Muscle of back (tissue), 3 donors: ENCODE measurements at regions not wholly inside any gene's neighbourhood (a gene's known extent, or its start where the extent isn't known, plus 50 kb on each side); places are given as distances from the start of the nearest gene placed in this dataset.

Experiments used
- DNase-seq, 3 donors: peaks; one replicate each; pipeline versions ENCODE4 v3.0.0 to v3.0.0-alpha.2; 2013

GRCh38 chr2:160912276-160912675, 248.0 kb upstream of the TANK start:
- no peak for DNase-seq

DNA sequence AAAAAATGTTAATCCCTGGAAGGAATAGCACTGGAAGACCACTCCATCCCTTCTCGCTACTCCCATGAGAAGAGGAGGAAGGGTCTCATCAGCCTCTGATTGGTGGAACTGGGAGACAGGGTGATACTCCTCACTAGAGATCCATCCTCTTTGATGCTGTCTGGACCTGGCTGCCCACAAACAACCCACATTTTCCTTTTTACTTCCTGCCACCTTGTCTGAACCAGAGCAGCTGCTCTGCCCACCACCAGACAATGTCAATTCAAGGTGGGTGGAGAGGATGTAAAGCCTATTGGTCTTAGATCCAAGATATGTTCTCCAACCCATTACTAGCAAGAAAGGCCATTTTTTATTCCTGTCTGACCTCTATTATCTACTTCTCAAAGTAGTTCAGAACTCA, 246.9 kb upstream of the TANK start:
- DNase-seq, result no peak

GRCh38 chr2:160914217-160914616, 246.0 kb upstream of the TANK start:
- DNase-seq, result no peak

- DNase-seq, result peak in 1 of 3 donors; percentile 57
Measured at GRCh38 chr2:160916300-160916699, 243.9 kb upstream of the TANK start.

GRCh38 chr2:160917850-160918249, 242.4 kb upstream of the TANK start:
- no peak for DNase-seq

- DNase-seq, result no peak
Measured at GRCh38 chr2:160918258-160918657, 242.0 kb upstream of the TANK start.

GRCh38 chr2:160918906-160919503, 241.2 kb upstream of the TANK start:
- no peak for DNase-seq

DNA sequence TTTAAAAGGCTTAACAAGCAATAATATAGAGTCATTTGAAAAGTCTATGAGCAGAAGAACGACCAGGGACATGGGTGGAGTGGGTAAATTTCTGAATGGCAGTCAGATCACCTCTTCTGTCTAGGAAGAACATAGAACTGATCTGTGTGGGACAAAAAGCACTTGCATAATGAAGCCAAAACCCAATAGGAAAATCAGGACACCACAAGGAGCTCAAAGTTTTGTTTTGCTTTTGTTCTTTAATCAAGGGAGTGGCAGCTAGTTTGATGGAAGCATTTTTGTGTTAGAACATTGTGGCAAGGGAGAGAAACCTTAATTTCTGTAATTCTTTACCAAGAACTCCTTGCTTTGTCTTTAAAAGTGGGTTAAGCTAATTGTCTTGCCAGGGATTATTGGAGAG, 240.2 kb upstream of the TANK start:
- no peak for DNase-seq

DNA sequence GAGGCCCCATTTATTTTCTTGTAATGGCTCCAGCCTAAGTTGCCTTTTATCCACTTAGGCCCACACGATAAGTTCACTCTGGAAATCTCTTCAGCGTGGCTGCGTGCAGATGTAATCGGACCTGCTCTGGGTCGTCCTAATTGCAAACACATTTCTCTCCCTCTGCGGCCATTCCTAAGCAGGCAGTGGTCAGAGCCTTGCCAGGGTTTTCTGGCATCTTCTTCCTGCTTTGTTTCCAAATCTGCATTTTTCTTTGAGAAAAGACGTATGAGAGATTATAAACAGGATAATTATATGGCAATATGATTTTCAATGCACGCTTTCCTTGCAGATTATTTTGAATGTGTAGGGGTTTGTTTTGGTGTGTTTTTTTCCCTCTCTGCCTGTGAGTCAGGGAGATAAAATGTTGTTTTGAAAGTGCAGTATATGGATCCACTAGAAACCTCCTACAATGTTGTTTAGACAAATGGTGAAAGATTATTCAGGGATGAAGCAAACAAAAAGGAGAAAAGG, 239.4 kb upstream of the TANK start:
- DNase-seq, result peak; percentile 94 to 97 (median 95)

GRCh38 chr2:160921386-160921964, 238.8 kb upstream of the TANK start:
- DNase-seq, result no peak

DNA sequence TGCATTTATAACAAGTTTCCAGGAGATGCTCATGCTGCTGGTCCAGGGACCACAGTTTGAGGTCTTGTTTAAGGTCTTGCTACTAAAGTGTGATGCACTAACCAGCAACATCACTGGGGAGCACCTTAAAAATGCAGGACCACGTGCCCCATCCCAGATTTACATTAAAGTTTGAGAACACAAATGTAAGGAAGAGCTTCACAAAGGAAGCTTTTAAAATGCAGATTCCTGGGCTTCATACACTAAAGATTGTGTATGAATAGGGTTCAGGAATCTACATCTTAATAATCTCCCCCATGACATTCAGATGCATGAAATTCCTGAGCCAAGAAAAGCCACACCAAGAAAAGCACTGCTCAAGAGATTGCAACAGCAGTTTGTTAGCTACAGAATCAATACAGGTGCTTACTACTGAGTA, 235.3 kb upstream of the TANK start:
- no peak for DNase-seq

DNA sequence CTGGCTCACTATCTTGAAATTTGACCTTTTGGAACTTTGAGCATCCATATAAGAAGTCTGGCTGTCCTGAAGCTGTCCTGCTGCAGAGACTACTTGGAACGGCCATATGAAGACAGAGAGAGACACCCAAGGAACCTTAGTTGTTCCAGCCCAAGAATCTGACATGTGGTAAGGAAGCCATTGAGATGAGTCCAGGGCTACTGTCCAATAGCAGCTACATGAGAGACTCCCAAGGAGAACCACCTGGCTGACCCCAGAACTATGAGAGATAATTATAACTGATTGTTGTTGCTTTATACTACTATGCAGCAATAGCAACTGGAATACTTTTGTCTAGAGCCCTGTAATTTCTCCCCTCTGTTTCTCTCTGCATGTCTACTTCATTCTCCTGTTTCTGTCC, 234.3 kb upstream of the TANK start:
- DNase-seq, result peak in 2 of 3 donors; percentile 44 to 65

GRCh38 chr2:160927324-160927723, 232.9 kb upstream of the TANK start:
- DNase-seq, result no peak

DNA sequence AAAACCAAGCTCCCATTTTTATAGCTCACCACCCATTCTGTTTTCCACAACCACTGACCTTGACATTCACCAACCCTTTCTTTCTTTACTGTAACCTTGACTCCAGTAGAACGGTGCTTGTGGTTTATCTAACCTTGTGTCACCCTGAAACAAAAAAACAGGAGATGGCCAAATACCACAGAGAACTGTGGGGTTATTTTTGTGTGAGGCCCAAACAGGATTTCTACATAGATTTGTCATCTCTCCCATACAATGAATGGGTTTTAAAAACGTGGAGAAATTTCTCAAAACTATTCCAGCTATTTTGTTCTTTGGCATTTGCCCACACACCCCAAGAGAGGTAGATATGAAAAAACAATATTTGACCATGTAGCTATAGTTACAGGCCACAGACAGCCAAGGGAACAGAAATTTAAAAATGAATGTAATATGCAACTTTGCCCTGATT, 231.3 kb upstream of the TANK start:
- peak in 1 of 3 donors; percentile 57 for DNase-seq

DNA sequence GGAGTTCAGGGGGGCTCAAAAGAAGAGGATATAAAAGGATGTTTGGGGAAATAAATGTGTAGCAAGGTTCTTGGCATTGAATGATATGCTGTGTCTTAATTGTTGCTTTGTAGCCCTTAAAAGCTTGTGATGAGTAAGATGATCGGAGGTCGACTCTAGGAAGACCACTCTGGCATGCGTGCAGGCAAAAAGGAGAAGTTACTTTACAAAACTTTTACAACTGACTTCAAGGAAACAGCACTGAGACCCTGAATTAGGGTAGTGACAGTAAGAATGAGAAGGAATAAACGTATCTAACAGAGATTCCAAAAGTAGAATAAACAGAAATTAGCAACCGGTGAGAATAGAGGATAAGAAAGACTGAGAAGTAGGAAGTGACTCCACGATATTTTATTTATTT, 228.7 kb upstream of the TANK start:
- no peak for DNase-seq

DNA sequence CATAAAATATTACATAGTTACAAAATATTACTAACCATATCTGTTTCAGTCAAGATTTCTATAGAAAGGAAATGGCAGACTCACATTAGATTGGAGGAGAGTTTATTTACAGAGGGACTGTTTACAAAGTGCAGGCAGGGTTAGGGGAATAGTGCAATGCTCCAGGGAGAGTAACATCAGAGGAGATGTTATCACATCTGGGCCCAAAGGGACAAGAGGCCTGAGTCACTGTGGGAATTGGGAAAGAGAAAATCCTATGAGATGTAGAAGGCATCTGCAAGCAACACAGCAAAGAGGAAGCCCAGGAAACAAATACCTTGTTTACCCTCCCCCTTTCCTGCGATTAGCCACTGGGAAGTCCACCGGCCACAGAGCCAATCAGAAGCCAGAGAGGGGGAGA, 227.3 kb upstream of the TANK start:
- no peak for DNase-seq

- DNase-seq, result no peak
Measured at GRCh38 chr2:160934263-160934662, 226.0 kb upstream of the TANK start.

- DNase-seq, result no peak
Measured at GRCh38 chr2:160934991-160935390, 225.2 kb upstream of the TANK start.

DNA sequence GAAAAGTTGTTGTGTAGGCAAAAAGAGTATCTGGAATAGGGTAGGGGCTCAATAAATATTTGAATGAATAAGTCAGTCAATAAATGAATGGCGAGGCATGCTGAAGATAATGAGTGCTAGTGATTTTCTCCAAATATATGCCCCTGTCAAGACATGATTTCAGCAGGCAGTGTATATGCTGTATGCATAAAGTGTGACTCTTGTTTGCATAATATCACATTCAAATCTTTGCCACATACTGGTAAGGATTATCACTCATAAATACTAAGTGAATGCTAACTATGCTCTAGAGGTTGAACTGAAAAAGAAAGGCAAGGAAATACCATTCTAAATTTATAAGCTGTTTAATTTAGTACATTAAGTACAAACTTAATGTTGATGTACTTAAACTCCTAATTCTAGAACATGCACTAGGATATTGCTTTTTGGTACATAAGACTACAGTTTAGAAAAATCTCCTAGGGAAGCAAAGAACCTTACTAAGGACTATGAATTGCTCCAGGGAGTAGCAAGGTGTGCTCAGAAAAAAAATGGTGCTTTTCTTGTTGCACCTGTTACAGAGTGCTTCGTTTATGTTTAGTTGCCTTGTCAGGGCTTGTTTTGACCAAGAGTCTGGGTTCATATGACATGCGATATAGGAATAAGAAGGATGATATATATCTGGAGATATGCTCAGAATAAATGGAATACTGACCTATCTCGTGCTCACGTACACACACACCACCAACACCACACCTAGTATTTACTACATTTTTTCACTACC, 224.0 kb upstream of the TANK start:
- DNase-seq, result no peak

GRCh38 chr2:160940271-160940670, 220.0 kb upstream of the TANK start:
- no peak for DNase-seq

GRCh38 chr2:160940699-160941098, 219.5 kb upstream of the TANK start:
- DNase-seq, result no peak

DNA sequence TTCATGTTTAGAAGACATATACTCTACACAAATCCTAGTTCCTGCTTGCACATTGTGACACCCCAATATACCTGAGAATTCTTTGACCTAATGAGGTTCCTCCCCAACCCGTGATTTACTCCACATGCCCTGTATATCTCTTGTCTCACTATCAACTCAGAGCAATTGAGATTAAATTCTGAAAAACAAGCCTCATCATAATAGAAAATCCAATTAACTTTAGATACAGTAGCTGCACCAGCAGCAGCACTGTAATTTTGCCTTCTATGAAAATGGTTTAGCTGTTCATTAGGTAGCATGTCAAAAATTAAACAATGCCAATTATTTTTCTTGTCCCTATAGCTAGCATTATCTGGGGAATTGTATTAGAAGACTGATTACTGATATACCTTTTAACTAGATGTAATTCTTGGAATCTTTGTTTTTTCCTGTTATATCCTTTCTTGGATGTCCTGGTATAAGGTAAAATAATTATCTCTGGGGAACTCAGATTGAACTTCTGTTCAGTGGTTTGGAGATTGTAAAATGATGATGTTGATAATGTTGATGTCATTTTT, 218.9 kb upstream of the TANK start:
- DNase-seq, result no peak
